ENCODE measurements at regions not wholly inside any gene's neighbourhood (a gene's known extent, or its start where the extent isn't known, plus 50 kb on each side); places are given as distances from the start of the nearest gene placed in this dataset.

- TF ChIP-seq CTCF (IDR thresholded peaks at IDR 0.05; ENCODE audit: low read depth, low read length) (no peak), EZH2phosphoT487 (IDR thresholded peaks at IDR 0.05; ENCODE audit: low read depth) (no peak)
Observed at GRCh38 chr13:91269237-91269636, 78.2 kb upstream of the MIR17HG start.

Data from OCI-LY3 (cell line).